Breast epithelium (tissue), 4 donors: ENCODE measurements at regions not wholly inside any gene's neighbourhood (a gene's known extent, or its start where the extent isn't known, plus 50 kb on each side); places are given as distances from the start of the nearest gene placed in this dataset.

Experiments
- DNase-seq, 2 donors: peaks; one replicate each; pipeline ENCODE4 v3.0.0-alpha.2; 2019; ENCODE audit warnings: low spot score in 2 of 2
- H3K27ac ChIP-seq, 2 donors: fragments of 200-600 bp; sonication (generic) in 1 of 2; one replicate each; pipeline ENCODE4 v1.5.1; 2016 to 2019; ENCODE audit warnings: mild to moderate bottlenecking in 1 of 2
- H3K27me3 ChIP-seq, 2 donors: fragments of 200-600 bp; sonication (generic) in 1 of 2; one replicate each; pipeline versions ENCODE4 v1.5.1 to v1.6.0; 2017 to 2019; ENCODE audit warnings: control low read depth in 1 of 2, mild to moderate bottlenecking in 1 of 2
- H3K36me3 ChIP-seq: fragments of 200-600 bp; one replicate; pipeline ENCODE4 v1.5.1; 2019
- H3K4me1 ChIP-seq, 2 donors: fragments of 200-600 bp; sonication (generic); one replicate each; pipeline ENCODE4 v1.5.1; 2016 to 2019; ENCODE audit warnings: control low read depth in 1 of 2
- H3K4me3 ChIP-seq, 3 donors: fragments of 200-600 bp; sonication (generic); 1 replicate in 2 of 3; 2 replicates in 1 of 3; pipeline ENCODE4 v1.5.1; 2016 to 2019; ENCODE audit warnings: mild to moderate bottlenecking in 3 of 3, moderate library complexity in 2 of 3
- H3K9me3 ChIP-seq, 2 donors: fragments of 200-600 bp; sonication (generic) in 1 of 2; one replicate each; pipeline ENCODE4 v1.5.1; 2016 to 2019; ENCODE audit warnings: control low read depth in 1 of 2
- POLR2A ChIP-seq: fragments of 450-650 bp; IDR thresholded peaks from one replicate; pipeline ENCODE4 v1.6.1; 2016; ENCODE audit warnings: antibody characterized with exemption, mild to moderate bottlenecking, moderate library complexity
- POLR2AphosphoS5 ChIP-seq, 3 donors: sonication (generic); formaldehyde crosslinking; IDR thresholded peaks; one replicate each; pipeline ENCODE4 v1.6.1; 2017; ENCODE audit warnings: antibody characterized with exemption in 3 of 3
- intact Hi-C: fragments of 100-400 bp; cut with DNase I; formaldehyde crosslinking; loops from one replicate; pipeline ENCODE4 v1.15.1; 2023; ENCODE audit warnings: low total_unique reads
- TF ChIP-seq, protein P1 (sequence below), 3 donors: fragments of 450-650 bp; IDR thresholded peaks; one replicate each; pipeline ENCODE4 v1.5.1; 2016 to 2017; ENCODE audit warnings: antibody characterized with exemption in 3 of 3, mild to moderate bottlenecking in 3 of 3, moderate library complexity in 3 of 3

DNA sequence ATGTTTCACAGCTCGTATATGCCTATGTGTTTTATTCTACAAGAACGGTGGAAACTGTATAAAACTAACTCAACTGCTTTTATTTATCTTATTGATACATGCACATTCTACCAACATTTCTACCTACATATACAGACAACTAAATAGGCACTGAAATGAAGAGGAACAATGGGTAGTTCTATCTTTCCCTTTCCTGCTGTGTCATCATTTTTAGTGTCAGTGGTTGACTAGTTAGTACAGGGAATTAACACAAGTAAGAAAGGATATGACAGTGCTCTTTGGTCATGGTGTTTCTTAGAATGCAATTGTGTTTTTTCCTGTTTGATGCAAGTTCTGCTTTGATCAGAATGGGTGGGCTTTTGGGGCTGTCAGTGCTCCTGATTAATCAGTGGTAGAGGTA lies 293.8 kb upstream of the CTSO start:
- intact Hi-C loops: no loop called here
- TF ChIP-seq, protein P1, sequence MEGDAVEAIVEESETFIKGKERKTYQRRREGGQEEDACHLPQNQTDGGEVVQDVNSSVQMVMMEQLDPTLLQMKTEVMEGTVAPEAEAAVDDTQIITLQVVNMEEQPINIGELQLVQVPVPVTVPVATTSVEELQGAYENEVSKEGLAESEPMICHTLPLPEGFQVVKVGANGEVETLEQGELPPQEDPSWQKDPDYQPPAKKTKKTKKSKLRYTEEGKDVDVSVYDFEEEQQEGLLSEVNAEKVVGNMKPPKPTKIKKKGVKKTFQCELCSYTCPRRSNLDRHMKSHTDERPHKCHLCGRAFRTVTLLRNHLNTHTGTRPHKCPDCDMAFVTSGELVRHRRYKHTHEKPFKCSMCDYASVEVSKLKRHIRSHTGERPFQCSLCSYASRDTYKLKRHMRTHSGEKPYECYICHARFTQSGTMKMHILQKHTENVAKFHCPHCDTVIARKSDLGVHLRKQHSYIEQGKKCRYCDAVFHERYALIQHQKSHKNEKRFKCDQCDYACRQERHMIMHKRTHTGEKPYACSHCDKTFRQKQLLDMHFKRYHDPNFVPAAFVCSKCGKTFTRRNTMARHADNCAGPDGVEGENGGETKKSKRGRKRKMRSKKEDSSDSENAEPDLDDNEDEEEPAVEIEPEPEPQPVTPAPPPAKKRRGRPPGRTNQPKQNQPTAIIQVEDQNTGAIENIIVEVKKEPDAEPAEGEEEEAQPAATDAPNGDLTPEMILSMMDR (IDR thresholded peaks at IDR 0.05): no peak
- TF ChIP-seq POLR2A (no peak), POLR2AphosphoS5 (IDR thresholded peaks at IDR 0.05) (no peak)
- H3K9me3 ChIP-seq: no peaks in the 10 kb centered on the region

DNA sequence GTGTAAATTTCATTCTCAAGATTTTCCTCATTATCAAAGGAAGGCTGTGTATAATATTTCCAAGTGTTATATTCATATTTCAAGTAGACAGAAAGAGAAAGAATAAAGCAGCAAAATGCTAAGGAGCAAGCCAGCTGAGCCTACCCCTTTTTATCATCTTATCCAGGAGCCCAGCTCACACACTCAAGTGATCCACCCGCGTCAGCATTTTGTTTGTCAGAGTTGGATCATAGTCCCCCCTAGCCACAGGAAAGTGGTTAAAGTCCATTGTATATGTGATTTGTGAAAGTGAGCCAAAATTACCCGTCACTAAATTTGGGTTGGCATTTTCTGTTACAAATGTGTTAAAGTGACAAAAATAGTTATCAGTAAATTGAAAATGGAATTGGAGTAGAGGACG lies 289.3 kb upstream of the CTSO start:
- Histone ChIP-seq H3K4me1 (no peaks in the 10 kb centered on the region), H3K4me3 (no peak overlapping the region), H3K36me3 (no peaks in the 10 kb centered on the region), H3K9me3 (no peaks in the 10 kb centered on the region), H3K27ac (no peak overlapping the region), H3K27me3 (no peaks in the 10 kb centered on the region)
- no peak for TF ChIP-seq POLR2AphosphoS5 (IDR thresholded peaks at IDR 0.05)
- TF ChIP-seq POLR2A: no peak
- TF ChIP-seq, protein P1 (IDR thresholded peaks at IDR 0.05): no peak
- intact Hi-C loops: no loop called here
- no peak for DNase-seq

More for the DNA sequence above, 293.8 kb upstream of the CTSO start:
- Histone ChIP-seq H3K27me3 (no peaks in the 10 kb centered on the region), H3K27ac (no peak overlapping the region), H3K4me3 (no peak overlapping the region), H3K36me3 (no peaks in the 10 kb centered on the region), H3K4me1 (no peaks in the 10 kb centered on the region)
- DNase-seq: no peak

DNA sequence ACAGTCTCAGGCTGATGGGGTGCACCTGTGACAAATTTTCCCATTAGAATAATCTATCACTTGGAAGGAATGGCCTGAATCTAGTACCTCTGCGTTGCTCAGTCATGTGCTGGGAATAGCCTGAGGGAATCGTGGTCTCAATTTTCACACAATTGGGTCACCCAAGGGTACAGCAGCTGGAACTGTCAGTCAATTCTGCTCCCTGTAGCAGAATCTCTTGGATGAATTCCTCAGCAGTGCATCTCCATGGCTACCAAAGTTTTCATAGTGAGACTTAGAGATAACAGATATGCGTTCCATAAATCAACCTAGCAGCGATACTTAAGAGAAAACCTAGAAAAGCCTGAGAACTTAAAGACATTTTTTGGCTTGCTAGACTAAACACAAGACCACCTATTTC lies 288.7 kb upstream of the CTSO start:
- H3K36me3 ChIP-seq: no peaks in the 10 kb centered on the region
- no peak for DNase-seq
- no peaks in the 10 kb centered on the region for H3K27me3 ChIP-seq
- intact Hi-C loops: no loop called here
- H3K4me3 ChIP-seq: no peak overlapping the region
- no peaks in the 10 kb centered on the region for H3K4me1 ChIP-seq
- no peak for TF ChIP-seq POLR2AphosphoS5 (IDR thresholded peaks at IDR 0.05)
- TF ChIP-seq, protein P1 (IDR thresholded peaks at IDR 0.05): no peak
- no peak for TF ChIP-seq POLR2A
- H3K27ac ChIP-seq: no peak overlapping the region
- no peaks in the 10 kb centered on the region for H3K9me3 ChIP-seq

DNA sequence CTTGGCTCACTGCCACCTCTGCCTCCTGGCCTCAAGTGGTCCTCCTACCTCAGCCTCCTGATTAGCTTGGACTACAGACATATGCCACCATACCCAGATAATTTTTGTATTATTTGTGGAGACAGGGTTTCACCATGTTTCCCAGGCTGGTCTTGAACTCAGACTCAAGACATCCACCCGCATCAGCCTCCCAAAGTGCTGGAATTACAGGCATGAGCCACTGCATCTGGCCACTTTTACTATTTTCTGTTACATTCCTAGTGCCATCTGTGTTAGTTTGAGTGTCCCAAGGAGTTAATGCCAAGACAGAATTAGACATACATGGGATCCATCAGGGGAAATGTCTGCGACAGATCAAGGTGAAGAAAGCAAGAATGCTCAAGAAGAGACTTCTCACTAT lies 288.2 kb upstream of the CTSO start:
- no peak overlapping the region for H3K27ac ChIP-seq
- DNase-seq: no peak
- no peaks in the 10 kb centered on the region for H3K27me3 ChIP-seq
- H3K9me3 ChIP-seq: no peaks in the 10 kb centered on the region
- no peaks in the 10 kb centered on the region for H3K4me1 ChIP-seq
- intact Hi-C loops: no loop called here
- H3K36me3 ChIP-seq: no peaks in the 10 kb centered on the region
- TF ChIP-seq POLR2A: no peak
- TF ChIP-seq POLR2AphosphoS5 (IDR thresholded peaks at IDR 0.05): no peak
- TF ChIP-seq, protein P1 (IDR thresholded peaks at IDR 0.05): no peak
- H3K4me3 ChIP-seq: no peak overlapping the region

DNA sequence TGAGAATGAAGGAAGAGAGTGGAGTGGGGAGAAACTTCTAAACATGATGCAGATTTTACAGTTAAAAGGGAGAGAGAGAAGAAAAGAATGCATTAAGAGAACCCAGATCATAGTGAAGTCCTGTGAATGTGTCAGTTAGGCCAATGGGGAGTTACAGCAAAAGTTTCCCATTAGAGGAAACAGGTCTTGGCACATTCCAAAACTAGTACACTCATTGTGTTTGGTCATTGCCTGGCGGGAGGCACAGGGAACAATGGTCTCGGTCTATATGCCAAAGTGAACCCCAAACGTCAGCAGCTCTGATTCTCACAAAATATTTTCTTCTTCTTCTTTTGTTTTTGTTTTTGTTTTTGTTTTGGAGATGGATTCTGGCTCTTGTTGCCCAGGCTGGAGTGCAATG lies 284.5 kb upstream of the CTSO start:
- no peak for DNase-seq
- H3K4me1 ChIP-seq: no peaks in the 10 kb centered on the region
- intact Hi-C loops: no loop called here
- H3K27me3 ChIP-seq: no peaks in the 10 kb centered on the region
- no peaks in the 10 kb centered on the region for H3K9me3 ChIP-seq
- TF ChIP-seq POLR2A (no peak), POLR2AphosphoS5 (IDR thresholded peaks at IDR 0.05) (no peak)
- TF ChIP-seq, protein P1 (IDR thresholded peaks at IDR 0.05): no peak
- H3K36me3 ChIP-seq: no peaks in the 10 kb centered on the region
- H3K4me3 ChIP-seq: no peak overlapping the region
- no peak overlapping the region for H3K27ac ChIP-seq
